Adipocyte (in vitro differentiated cells): ENCODE measurements at regions not wholly inside any gene's neighbourhood (a gene's known extent, or its start where the extent isn't known, plus 50 kb on each side); places are given as distances from the start of the nearest gene placed in this dataset.

Experiments used
- DNase-seq: peaks from one replicate; pipeline ENCODE4 v3.0.0-alpha.2; 2015; ENCODE audit warnings: low read depth
- H3K27me3 ChIP-seq: replicated peaks from 2 replicates; pipeline ENCODE4 v1.7.0; 2013; ENCODE audit warnings: mild to moderate bottlenecking, low read length, moderate library complexity; ENCODE audit not compliant: control insufficient read depth, insufficient read depth
- H3K36me3 ChIP-seq: 2 replicates; pipeline ENCODE4 v1.7.0; 2013; ENCODE audit warnings: low read length, mild to moderate bottlenecking, moderate library complexity; ENCODE audit not compliant: control insufficient read depth, insufficient read depth, severe bottlenecking
- H3K4me1 ChIP-seq: 2 replicates; pipeline ENCODE4 v1.7.0; 2013; ENCODE audit warnings: mild to moderate bottlenecking, low read length, moderate library complexity; ENCODE audit not compliant: control insufficient read depth, insufficient read depth
- H3K4me3 ChIP-seq: 2 replicates; pipeline ENCODE4 v1.7.0; 2013; ENCODE audit warnings: mild to moderate bottlenecking, low read length, moderate library complexity
- H3K9ac ChIP-seq: 2 replicates; pipeline ENCODE4 v1.7.0; 2013; ENCODE audit warnings: mild to moderate bottlenecking, low read length, moderate library complexity
- H3K9me3 ChIP-seq: 2 replicates; pipeline ENCODE4 v1.7.0; 2013; ENCODE audit warnings: mild to moderate bottlenecking, low read length, moderate library complexity; ENCODE audit not compliant: control insufficient read depth

DNA sequence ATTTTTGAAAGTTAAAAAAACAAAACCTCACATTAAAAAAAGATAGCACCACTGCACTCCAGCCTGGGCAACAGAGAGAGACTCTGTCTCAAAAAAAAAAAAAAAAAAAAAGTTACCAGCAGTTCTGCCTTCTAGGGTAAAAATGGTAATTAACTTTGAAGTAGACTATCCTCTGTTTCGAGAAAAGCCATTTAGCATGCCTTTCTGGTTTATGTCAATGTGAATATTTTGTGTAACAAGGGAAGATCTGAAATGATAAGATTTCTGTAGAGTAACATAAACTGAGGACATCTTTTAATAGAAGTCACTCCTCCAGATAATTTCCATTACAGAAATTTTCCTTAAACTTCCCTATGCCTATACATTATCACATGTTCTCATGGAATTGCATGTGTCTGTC, 203.2 kb upstream of the GAP43 start:
- Histone ChIP-seq H3K36me3 (no peaks in the 10 kb centered on the region), H3K9ac (no peak overlapping the region), H3K4me1 (no peaks in the 10 kb centered on the region), H3K4me3 (no peak overlapping the region), H3K9me3 (no peaks in the 10 kb centered on the region), H3K27me3 (no peaks in the 10 kb centered on the region)
- no peak for DNase-seq

DNA sequence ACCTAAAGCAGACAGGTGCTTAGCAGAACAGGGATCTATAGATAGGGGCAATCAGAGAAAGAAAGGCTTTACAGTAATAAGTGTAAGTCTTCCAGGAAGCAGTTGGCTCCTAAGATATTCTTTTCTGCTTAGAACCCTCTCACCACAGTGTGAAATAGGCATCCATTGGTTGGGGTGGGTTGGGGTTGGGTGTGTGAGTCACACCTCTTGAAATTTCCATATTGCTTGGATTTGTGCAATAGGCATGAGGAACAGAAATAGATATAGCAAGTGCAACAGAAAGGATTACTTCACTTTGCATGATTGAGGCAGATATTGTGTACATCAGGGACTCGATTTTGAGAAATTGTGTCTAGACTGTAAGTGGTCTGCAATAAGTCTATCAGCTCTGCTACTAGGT, 200.1 kb upstream of the GAP43 start:
- no peak for DNase-seq
- no peaks in the 10 kb centered on the region for H3K4me1 ChIP-seq
- no peaks in the 10 kb centered on the region for H3K9me3 ChIP-seq
- H3K4me3 ChIP-seq = no peak overlapping the region
- no peak overlapping the region for H3K9ac ChIP-seq
- no peaks in the 10 kb centered on the region for H3K27me3 ChIP-seq
- no peaks in the 10 kb centered on the region for H3K36me3 ChIP-seq

- no peak overlapping the region for H3K4me3 ChIP-seq
- no peaks in the 10 kb centered on the region for H3K4me1 ChIP-seq
- no peak overlapping the region for H3K9ac ChIP-seq
- no peaks in the 10 kb centered on the region for H3K36me3 ChIP-seq
- no peaks in the 10 kb centered on the region for H3K9me3 ChIP-seq
- no peak for DNase-seq
- H3K27me3 ChIP-seq = no peaks in the 10 kb centered on the region
Measured at GRCh38 chr3:115428841-115429240, 194.5 kb upstream of the GAP43 start.

GRCh38 chr3:115436767-115437301, 186.5 kb upstream of the GAP43 start:
- Histone ChIP-seq H3K4me3 (no peak overlapping the region), H3K9ac (no peak overlapping the region), H3K4me1 (peaks cover 6% of the 10 kb centered on the region), H3K36me3 (no peaks in the 10 kb centered on the region), H3K9me3 (no peaks in the 10 kb centered on the region), H3K27me3 (no peaks in the 10 kb centered on the region)
- peak; percentile 95 for DNase-seq

DNA sequence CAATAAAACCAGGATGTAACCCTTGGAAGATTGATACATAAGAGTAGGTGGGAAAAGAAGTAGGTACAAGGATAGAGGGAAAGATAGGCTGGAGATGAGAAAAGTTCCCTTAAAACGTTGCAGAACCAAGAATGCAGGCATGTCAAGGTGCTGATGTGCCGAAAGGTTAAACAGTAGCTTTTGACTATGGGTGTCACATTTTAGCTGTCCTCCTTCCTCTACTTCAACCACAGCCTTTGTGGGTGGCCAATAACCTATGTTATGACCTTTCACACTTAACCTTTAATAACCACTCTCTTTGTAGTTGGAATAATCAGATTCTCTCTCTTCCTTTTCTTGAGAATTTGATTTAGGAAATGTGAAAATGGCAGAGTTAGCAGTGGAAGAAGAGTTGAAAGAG, 184.5 kb upstream of the GAP43 start:
- H3K4me3 ChIP-seq = no peak overlapping the region
- H3K36me3 ChIP-seq = no peaks in the 10 kb centered on the region
- H3K4me1 ChIP-seq = peaks cover 6% of the 10 kb centered on the region
- H3K27me3 ChIP-seq = no peaks in the 10 kb centered on the region
- no peaks in the 10 kb centered on the region for H3K9me3 ChIP-seq
- no peak overlapping the region for H3K9ac ChIP-seq
- DNase-seq = no peak

- Histone ChIP-seq H3K9me3 (no peaks in the 10 kb centered on the region), H3K4me1 (peaks cover 17% of the 10 kb centered on the region), H3K36me3 (no peaks in the 10 kb centered on the region), H3K9ac (no peak overlapping the region), H3K4me3 (no peak overlapping the region), H3K27me3 (no peaks in the 10 kb centered on the region)
- no peak for DNase-seq
Measured at GRCh38 chr3:115445559-115445958, 177.8 kb upstream of the GAP43 start.

- no peaks in the 10 kb centered on the region for H3K9me3 ChIP-seq
- H3K27me3 ChIP-seq = no peaks in the 10 kb centered on the region
- H3K4me1 ChIP-seq = peaks cover 17% of the 10 kb centered on the region
- DNase-seq = peak; percentile 74
- no peak overlapping the region for H3K9ac ChIP-seq
- no peaks in the 10 kb centered on the region for H3K36me3 ChIP-seq
- H3K4me3 ChIP-seq = no peak overlapping the region
Measured at GRCh38 chr3:115448851-115449250, 174.5 kb upstream of the GAP43 start.

GRCh38 chr3:115450036-115450435, 173.3 kb upstream of the GAP43 start:
- Histone ChIP-seq H3K9me3 (peaks cover 5% of the 10 kb centered on the region), H3K4me1 (peaks cover 17% of the 10 kb centered on the region), H3K9ac (no peak overlapping the region), H3K27me3 (no peaks in the 10 kb centered on the region), H3K36me3 (no peaks in the 10 kb centered on the region), H3K4me3 (no peak overlapping the region)
- no peak for DNase-seq

- no peak overlapping the region for H3K9ac ChIP-seq
- no peak for DNase-seq
- no peaks in the 10 kb centered on the region for H3K36me3 ChIP-seq
- no peak overlapping the region for H3K4me3 ChIP-seq
- H3K27me3 ChIP-seq = no peaks in the 10 kb centered on the region
- peaks cover 14% of the 10 kb centered on the region for H3K9me3 ChIP-seq
- H3K4me1 ChIP-seq = peaks cover 5% of the 10 kb centered on the region
Measured at GRCh38 chr3:115464036-115464435, 159.3 kb upstream of the GAP43 start.

- Histone ChIP-seq H3K27me3 (no peaks in the 10 kb centered on the region), H3K9ac (no peak overlapping the region), H3K4me1 (no peaks in the 10 kb centered on the region), H3K36me3 (no peaks in the 10 kb centered on the region), H3K4me3 (no peak overlapping the region), H3K9me3 (no peaks in the 10 kb centered on the region)
- DNase-seq = no peak
Measured at GRCh38 chr3:115469649-115470048, 153.7 kb upstream of the GAP43 start.

GRCh38 chr3:115470254-115470653, 153.1 kb upstream of the GAP43 start:
- Histone ChIP-seq H3K4me3 (no peak overlapping the region), H3K9me3 (no peaks in the 10 kb centered on the region), H3K9ac (no peak overlapping the region), H3K4me1 (no peaks in the 10 kb centered on the region), H3K36me3 (no peaks in the 10 kb centered on the region), H3K27me3 (no peaks in the 10 kb centered on the region)
- no peak for DNase-seq
